Caco-2 (cell line): ENCODE measurements at regions not wholly inside any gene's neighbourhood (a gene's known extent, or its start where the extent isn't known, plus 50 kb on each side); places are given as distances from the start of the nearest gene placed in this dataset.
"Not testable (repeated sequence)": the region's sequence is repeated elsewhere in the genome, so short reads cannot be mapped to it uniquely, and the experiment has no call there.

ENCODE experiments used
- BruUV-seq: library from RNA; stranded (reverse); fragments of 400-500 nt; replicated peaks from 2 replicates; lab custom pipeline; 2021; lab: Mats Ljungman, UMichigan
- CTCF ChIA-PET: fragments of 300-600 bp; sonication (Branson Sonifier 250); formaldehyde crosslinking; loops from one replicate; lab custom pipeline; 2022; ENCODE audit warnings: antibody characterized with exemption; lab: Charles Lee
- POLR2A ChIA-PET: fragments of 300-600 bp; sonication (Branson Sonifier 250); formaldehyde crosslinking; loops from one replicate; lab custom pipeline; 2022; ENCODE audit warnings: antibody characterized with exemption; lab: Charles Lee
- DNase-seq, 2 experiments: peaks; one replicate each; pipeline versions ENCODE4 v3.0.0 to v3.0.0-alpha.2; 2020 to 2022
- H3K27me3 ChIP-seq: replicated peaks from 2 replicates; pipeline ENCODE4 v1.6.0; 2011; ENCODE audit warnings: low read length; ENCODE audit not compliant: control insufficient read depth, insufficient read depth
- H3K36me3 ChIP-seq: 2 replicates; pipeline ENCODE4 v1.5.1; 2011; ENCODE audit warnings: low read length; ENCODE audit not compliant: control insufficient read depth, insufficient read depth
- H3K4me1 ChIP-seq: fragments of 250-450 bp; sonication (Bioruptor Pico); 2 replicates; pipeline ENCODE4 v1.5.1; 2020; ENCODE audit warnings: mild to moderate bottlenecking
- H3K4me3 ChIP-seq: 2 replicates; pipeline ENCODE4 v1.5.1; 2011; ENCODE audit warnings: low read depth, mild to moderate bottlenecking, control low read depth, low read length
- H3K9me3 ChIP-seq: fragments of 250-450 bp; sonication (Bioruptor Pico); 2 replicates; pipeline ENCODE4 v1.5.1; 2020; ENCODE audit warnings: mild to moderate bottlenecking, moderate library complexity
- H3K27ac Mint-ChIP-seq: one replicate; pipeline ENCODE4 v1.8.0; 2022; ENCODE audit warnings: mixed read lengths; ENCODE audit not compliant: unreplicated experiment
- H3K27me3 Mint-ChIP-seq: one replicate; pipeline ENCODE4 v1.8.0; 2022; ENCODE audit warnings: mixed read lengths; ENCODE audit not compliant: insufficient read depth, unreplicated experiment
- H3K36me3 Mint-ChIP-seq: one replicate; pipeline ENCODE4 v1.8.0; 2022; ENCODE audit warnings: mild to moderate bottlenecking, mixed read lengths; ENCODE audit not compliant: insufficient read depth, unreplicated experiment
- H3K4me1 Mint-ChIP-seq: one replicate; pipeline ENCODE4 v1.8.0; 2022; ENCODE audit warnings: low read depth, mixed read lengths; ENCODE audit not compliant: unreplicated experiment
- H3K4me3 Mint-ChIP-seq: one replicate; pipeline ENCODE4 v1.8.0; 2022; ENCODE audit warnings: mild to moderate bottlenecking, moderate library complexity, mixed read lengths; ENCODE audit not compliant: unreplicated experiment
- H3K9me3 Mint-ChIP-seq: one replicate; pipeline ENCODE4 v1.8.0; 2022; ENCODE audit warnings: mixed read lengths; ENCODE audit not compliant: unreplicated experiment
- intact Hi-C: fragments of 100-400 bp; cut with micrococcal nuclease; formaldehyde crosslinking; loops from one replicate; pipeline ENCODE4 v1.10.0; 2022; ENCODE audit not compliant: unreplicated experiment
- TF ChIP-seq, protein P1 (sequence below), 2 experiments: fragments of 200-600 bp in 1 of 2; IDR thresholded peaks; 1 replicate in 1 of 2; 2 replicates in 1 of 2; pipeline versions ENCODE4 v1.5.1 to v1.8.0; 2011 to 2022; ENCODE audit warnings: antibody characterized with exemption in 1 of 2, control low read depth in 1 of 2, inconsistent platforms in 1 of 2, low read depth in 1 of 2, low read length in 1 of 2, mild to moderate bottlenecking in 1 of 2, moderate library complexity in 1 of 2; ENCODE audit not compliant: insufficient read depth in 1 of 2, severe bottlenecking in 1 of 2, unreplicated experiment in 1 of 2

DNA sequence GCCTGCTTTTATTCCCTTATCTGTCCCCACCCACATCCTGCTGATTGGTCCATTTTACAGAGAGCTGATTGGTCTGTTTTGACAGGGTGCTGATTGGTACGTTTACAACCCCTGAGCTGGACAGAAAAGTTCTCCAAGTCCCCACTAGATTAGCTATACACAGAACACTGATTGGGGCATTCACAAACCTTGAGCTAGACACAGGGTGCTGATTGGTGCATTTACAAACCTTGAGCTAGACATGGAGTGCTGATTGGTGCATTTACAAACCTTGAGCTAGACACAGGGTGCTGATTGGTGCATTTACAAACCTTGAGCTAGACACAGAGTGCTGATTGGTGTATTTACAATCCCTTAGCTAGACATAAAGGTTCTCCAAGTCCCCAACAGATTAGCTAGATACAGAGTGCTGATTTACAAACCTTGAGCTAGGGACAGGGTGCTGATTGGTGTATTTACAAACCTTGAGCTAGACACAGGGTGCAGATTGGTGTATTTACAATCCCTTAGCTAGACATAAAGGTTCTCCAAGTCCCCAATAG lies 158.2 kb downstream of the BRD1 start:
- H3K27me3 Mint-ChIP-seq, result peaks cover 25% of the 10 kb centered on the region
- H3K4me3 Mint-ChIP-seq, H3K9me3 Mint-ChIP-seq, H3K27me3 ChIP-seq, H3K36me3 ChIP-seq, H3K36me3 Mint-ChIP-seq, BruUV-seq, intact Hi-C loops, H3K4me1 ChIP-seq, H3K4me1 Mint-ChIP-seq, DNase-seq, H3K4me3 ChIP-seq, CTCF ChIA-PET, POLR2A ChIA-PET, H3K27ac Mint-ChIP-seq, H3K9me3 ChIP-seq: not testable (repeated sequence)

DNA sequence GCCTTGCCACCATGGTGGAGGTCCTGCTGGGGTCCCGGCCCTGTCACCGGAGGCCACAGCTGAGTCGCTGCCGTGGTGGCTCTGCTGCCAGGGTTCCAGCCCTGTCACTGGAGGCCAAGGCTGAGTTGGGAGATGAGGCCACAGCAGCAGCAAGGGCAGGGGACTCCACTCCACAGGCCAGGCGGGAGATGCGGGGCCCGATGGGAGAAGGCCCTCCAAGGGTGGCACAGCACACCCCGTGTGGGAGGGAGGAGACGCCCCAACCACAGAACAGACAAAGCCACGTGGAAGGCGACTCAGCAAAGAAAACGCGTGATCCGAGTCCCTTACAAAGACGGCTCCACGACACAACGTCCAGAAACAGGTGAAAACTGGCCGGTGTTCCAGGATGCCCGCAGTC lies 159.3 kb downstream of the BRD1 start:
- DNase-seq, result no peak
- H3K4me3 ChIP-seq, result no peak overlapping the region
- Mint-ChIP-seq H3K9me3 (no peaks in the 10 kb centered on the region), H3K4me1 (no peaks in the 10 kb centered on the region), H3K36me3 (no peaks in the 10 kb centered on the region), H3K4me3 (no peak overlapping the region), H3K27me3 (peaks cover 29% of the 10 kb centered on the region), H3K27ac (no peak overlapping the region)
- POLR2A ChIA-PET, result no interaction called here
- CTCF ChIA-PET, result no interaction called here
- H3K27me3 ChIP-seq, result peaks cover 2% of the 10 kb centered on the region; the same call in 1 of the 2 replicates
- no peaks in the 10 kb centered on the region for H3K36me3 ChIP-seq
- H3K4me1 ChIP-seq, result no peaks in the 10 kb centered on the region
- TF ChIP-seq, protein P1, sequence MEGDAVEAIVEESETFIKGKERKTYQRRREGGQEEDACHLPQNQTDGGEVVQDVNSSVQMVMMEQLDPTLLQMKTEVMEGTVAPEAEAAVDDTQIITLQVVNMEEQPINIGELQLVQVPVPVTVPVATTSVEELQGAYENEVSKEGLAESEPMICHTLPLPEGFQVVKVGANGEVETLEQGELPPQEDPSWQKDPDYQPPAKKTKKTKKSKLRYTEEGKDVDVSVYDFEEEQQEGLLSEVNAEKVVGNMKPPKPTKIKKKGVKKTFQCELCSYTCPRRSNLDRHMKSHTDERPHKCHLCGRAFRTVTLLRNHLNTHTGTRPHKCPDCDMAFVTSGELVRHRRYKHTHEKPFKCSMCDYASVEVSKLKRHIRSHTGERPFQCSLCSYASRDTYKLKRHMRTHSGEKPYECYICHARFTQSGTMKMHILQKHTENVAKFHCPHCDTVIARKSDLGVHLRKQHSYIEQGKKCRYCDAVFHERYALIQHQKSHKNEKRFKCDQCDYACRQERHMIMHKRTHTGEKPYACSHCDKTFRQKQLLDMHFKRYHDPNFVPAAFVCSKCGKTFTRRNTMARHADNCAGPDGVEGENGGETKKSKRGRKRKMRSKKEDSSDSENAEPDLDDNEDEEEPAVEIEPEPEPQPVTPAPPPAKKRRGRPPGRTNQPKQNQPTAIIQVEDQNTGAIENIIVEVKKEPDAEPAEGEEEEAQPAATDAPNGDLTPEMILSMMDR (IDR thresholded peaks at IDR 0.05; ENCODE audit: insufficient read depth in 1 of 2, low read depth in 1 of 2, low read length in 1 of 2, severe bottlenecking in 1 of 2, unreplicated experiment in 1 of 2), result no peak
- no TSS peak for BruUV-seq
- intact Hi-C loops, result no loop called here
- H3K9me3 ChIP-seq, result no peaks in the 10 kb centered on the region

DNA sequence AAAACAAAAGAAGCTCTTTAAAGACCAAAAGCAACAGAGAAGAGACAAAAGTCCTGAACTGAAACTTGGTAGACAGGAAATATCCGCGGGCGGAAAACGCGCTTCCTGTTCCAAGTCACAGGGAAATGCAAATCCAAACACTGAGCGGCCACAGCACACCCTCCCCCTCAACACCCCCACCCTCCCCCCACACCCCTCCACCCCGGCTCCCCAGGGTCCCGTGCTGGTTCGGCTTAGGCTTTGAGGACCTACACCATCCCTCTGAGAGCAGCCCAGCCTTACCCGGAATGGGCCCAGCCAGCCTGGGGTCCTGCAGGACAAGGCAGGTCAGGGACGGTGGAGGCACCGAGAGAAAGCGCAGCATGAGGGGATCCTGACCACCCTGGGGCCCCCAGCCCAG lies 160.4 kb downstream of the BRD1 start:
- no TSS peak for BruUV-seq
- CTCF ChIA-PET, result no interaction called here
- POLR2A ChIA-PET, result no interaction called here
- Mint-ChIP-seq H3K36me3 (no peaks in the 10 kb centered on the region), H3K27ac (no peak overlapping the region), H3K9me3 (no peaks in the 10 kb centered on the region), H3K4me1 (no peaks in the 10 kb centered on the region), H3K27me3 (peaks cover 38% of the 10 kb centered on the region), H3K4me3 (no peak overlapping the region)
- no peak overlapping the region for H3K4me3 ChIP-seq
- peaks cover 2% of the 10 kb centered on the region; the same call in 1 of the 2 replicates for H3K27me3 ChIP-seq
- DNase-seq, result no peak
- H3K9me3 ChIP-seq, result no peaks in the 10 kb centered on the region
- intact Hi-C loops, result no loop called here
- no peaks in the 10 kb centered on the region for H3K36me3 ChIP-seq
- TF ChIP-seq, protein P1 (IDR thresholded peaks at IDR 0.05; ENCODE audit: insufficient read depth in 1 of 2, low read depth in 1 of 2, low read length in 1 of 2, severe bottlenecking in 1 of 2, unreplicated experiment in 1 of 2), result no peak
- H3K4me1 ChIP-seq, result no peaks in the 10 kb centered on the region
